ENCODE measurements at regions not wholly inside any gene's neighbourhood (a gene's known extent, or its start where the extent isn't known, plus 50 kb on each side); places are given as distances from the start of the nearest gene placed in this dataset.

DNA sequence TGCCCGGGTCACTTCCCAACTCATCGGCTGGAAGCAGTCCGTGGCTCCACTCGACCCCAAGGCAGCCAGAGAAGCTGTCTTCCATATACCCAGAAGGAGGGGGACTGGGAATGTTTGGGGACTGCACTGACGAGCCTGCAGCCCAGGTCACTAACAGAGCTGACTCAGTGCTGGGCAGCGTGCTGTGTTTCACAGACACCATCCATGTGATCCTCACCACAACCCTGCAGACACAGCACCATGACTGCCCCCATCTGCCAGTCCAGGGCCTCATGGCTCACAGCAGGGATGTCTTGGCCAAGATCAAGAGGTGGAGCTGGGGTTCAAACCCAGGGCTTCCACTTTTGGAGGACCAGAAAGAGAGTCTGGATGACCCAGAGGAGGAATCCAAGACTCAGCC is 67.9 kb downstream of the KLHDC7A start:
- Histone ChIP-seq H3K27ac (no peak overlapping the region), H3K27me3 (peaks cover 12% of the 10 kb centered on the region), H3K4me3 (ENCODE audit: low read depth in 1 of 2, low read length in 1 of 2) (no peak overlapping the region), H3K4me1 (ENCODE audit: control insufficient read depth in 1 of 2, insufficient read depth in 1 of 2, low read depth in 1 of 2, low read length in 1 of 2) (no peaks in the 10 kb centered on the region), H3K9me3 (no peaks in the 10 kb centered on the region), H3K36me3 (no peaks in the 10 kb centered on the region)
- TF ChIP-seq, protein P1, sequence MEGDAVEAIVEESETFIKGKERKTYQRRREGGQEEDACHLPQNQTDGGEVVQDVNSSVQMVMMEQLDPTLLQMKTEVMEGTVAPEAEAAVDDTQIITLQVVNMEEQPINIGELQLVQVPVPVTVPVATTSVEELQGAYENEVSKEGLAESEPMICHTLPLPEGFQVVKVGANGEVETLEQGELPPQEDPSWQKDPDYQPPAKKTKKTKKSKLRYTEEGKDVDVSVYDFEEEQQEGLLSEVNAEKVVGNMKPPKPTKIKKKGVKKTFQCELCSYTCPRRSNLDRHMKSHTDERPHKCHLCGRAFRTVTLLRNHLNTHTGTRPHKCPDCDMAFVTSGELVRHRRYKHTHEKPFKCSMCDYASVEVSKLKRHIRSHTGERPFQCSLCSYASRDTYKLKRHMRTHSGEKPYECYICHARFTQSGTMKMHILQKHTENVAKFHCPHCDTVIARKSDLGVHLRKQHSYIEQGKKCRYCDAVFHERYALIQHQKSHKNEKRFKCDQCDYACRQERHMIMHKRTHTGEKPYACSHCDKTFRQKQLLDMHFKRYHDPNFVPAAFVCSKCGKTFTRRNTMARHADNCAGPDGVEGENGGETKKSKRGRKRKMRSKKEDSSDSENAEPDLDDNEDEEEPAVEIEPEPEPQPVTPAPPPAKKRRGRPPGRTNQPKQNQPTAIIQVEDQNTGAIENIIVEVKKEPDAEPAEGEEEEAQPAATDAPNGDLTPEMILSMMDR (IDR thresholded peaks at IDR 0.05) = no peak

GRCh38 chr1:18549106-18549505 is 68.4 kb downstream of the KLHDC7A start:
- H3K27ac ChIP-seq = no peak overlapping the region
- peaks cover 11% of the 10 kb centered on the region for H3K27me3 ChIP-seq
- TF ChIP-seq, protein P1 (IDR thresholded peaks at IDR 0.05) = no peak
- H3K4me1 ChIP-seq (ENCODE audit: control insufficient read depth in 1 of 2, insufficient read depth in 1 of 2, low read depth in 1 of 2, low read length in 1 of 2) = no peaks in the 10 kb centered on the region
- no peak overlapping the region for H3K4me3 ChIP-seq (ENCODE audit: low read depth in 1 of 2, low read length in 1 of 2)
- H3K36me3 ChIP-seq = no peaks in the 10 kb centered on the region
- no peaks in the 10 kb centered on the region for H3K9me3 ChIP-seq

GRCh38 chr1:18549906-18550305 is 69.2 kb downstream of the KLHDC7A start:
- Histone ChIP-seq H3K36me3 (no peaks in the 10 kb centered on the region), H3K27me3 (peaks cover 4% of the 10 kb centered on the region), H3K27ac (no peak overlapping the region), H3K4me3 (ENCODE audit: low read depth in 1 of 2, low read length in 1 of 2) (no peak overlapping the region), H3K4me1 (ENCODE audit: control insufficient read depth in 1 of 2, insufficient read depth in 1 of 2, low read depth in 1 of 2, low read length in 1 of 2) (no peaks in the 10 kb centered on the region), H3K9me3 (no peaks in the 10 kb centered on the region)
- TF ChIP-seq, protein P1 (IDR thresholded peaks at IDR 0.05) = no peak

DNA sequence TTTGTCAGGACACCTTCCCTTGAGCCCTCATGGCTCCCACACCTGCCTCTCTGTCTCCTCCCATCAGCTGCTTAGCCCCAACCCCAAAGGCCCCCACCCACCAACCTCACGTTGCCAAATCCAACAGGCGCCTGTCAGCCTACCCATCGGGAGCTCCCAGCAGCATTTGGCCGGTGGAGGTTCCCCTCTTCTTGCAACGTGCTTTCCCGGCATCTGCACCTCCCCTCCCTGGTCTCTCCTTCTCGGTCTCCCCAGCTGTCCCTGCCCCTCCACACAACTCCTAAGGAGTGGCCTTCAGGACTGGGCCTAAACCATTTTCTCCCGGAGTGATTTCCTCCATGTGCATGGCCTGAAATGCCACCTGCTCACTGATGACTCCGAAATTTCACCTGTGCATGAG is 71.9 kb downstream of the KLHDC7A start:
- Histone ChIP-seq H3K27ac (no peak overlapping the region), H3K27me3 (peaks cover 23% of the 10 kb centered on the region), H3K9me3 (no peaks in the 10 kb centered on the region), H3K4me3 (ENCODE audit: low read depth in 1 of 2, low read length in 1 of 2) (no peak overlapping the region), H3K4me1 (ENCODE audit: control insufficient read depth in 1 of 2, insufficient read depth in 1 of 2, low read depth in 1 of 2, low read length in 1 of 2) (no peaks in the 10 kb centered on the region), H3K36me3 (no peaks in the 10 kb centered on the region)
- TF ChIP-seq, protein P1 (IDR thresholded peaks at IDR 0.05) = no peak

DNA sequence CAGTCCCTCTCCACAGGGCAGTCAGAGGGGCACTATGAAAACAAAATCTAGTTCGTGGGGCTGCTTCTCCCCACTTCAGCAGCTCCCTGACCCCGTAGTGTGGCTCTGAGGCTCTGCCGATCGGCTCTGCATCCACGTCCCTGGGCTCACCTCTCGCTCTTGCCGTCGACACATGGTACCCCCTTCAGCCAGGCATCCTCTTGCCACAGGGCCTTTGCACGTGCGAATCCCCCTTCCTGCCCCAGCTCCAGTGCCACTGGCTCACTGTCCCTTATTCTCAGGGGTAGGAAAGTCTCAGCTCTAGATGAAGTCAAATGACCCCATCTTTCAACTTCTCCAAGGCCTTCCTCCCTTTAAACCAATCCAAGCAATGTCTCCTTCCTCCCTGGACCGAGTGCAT is 72.7 kb downstream of the KLHDC7A start:
- H3K4me1 ChIP-seq (ENCODE audit: control insufficient read depth in 1 of 2, insufficient read depth in 1 of 2, low read depth in 1 of 2, low read length in 1 of 2) = no peaks in the 10 kb centered on the region
- H3K36me3 ChIP-seq = no peaks in the 10 kb centered on the region
- no peak overlapping the region for H3K4me3 ChIP-seq (ENCODE audit: low read depth in 1 of 2, low read length in 1 of 2)
- TF ChIP-seq, protein P1 (IDR thresholded peaks at IDR 0.05) = no peak
- peaks cover 31% of the 10 kb centered on the region for H3K27me3 ChIP-seq
- no peak overlapping the region for H3K27ac ChIP-seq
- no peaks in the 10 kb centered on the region for H3K9me3 ChIP-seq

GRCh38 chr1:18554099-18554498 is 73.4 kb downstream of the KLHDC7A start:
- Histone ChIP-seq H3K9me3 (no peaks in the 10 kb centered on the region), H3K4me3 (ENCODE audit: low read depth in 1 of 2, low read length in 1 of 2) (no peak overlapping the region), H3K27ac (no peak overlapping the region), H3K4me1 (ENCODE audit: control insufficient read depth in 1 of 2, insufficient read depth in 1 of 2, low read depth in 1 of 2, low read length in 1 of 2) (no peaks in the 10 kb centered on the region), H3K36me3 (no peaks in the 10 kb centered on the region), H3K27me3 (peaks cover 38% of the 10 kb centered on the region)
- TF ChIP-seq, protein P1 (IDR thresholded peaks at IDR 0.05) = no peak
